ENCODE measurements at regions not wholly inside any gene's neighbourhood (a gene's known extent, or its start where the extent isn't known, plus 50 kb on each side); places are given as distances from the start of the nearest gene placed in this dataset.

GRCh38 chr6:87903323-87903722 is 144.3 kb upstream of the SPACA1 start:
- Histone ChIP-seq H3K27ac (ENCODE audit: control insufficient read depth, insufficient read depth, low read length) (no peak overlapping the region), H3K79me2 (ENCODE audit: control insufficient read depth, insufficient read depth, low read length) (no peaks in the 10 kb centered on the region), H3K36me3 (ENCODE audit: control insufficient read depth in 2 of 2, extremely low read depth in 1 of 2, insufficient read depth in 2 of 2, low read length in 2 of 2) (no peaks in the 10 kb centered on the region), H3K4me2 (ENCODE audit: control insufficient read depth, extremely low read depth, insufficient read depth, low read depth, low read length) (no peak overlapping the region), H3K27me3 (ENCODE audit: control insufficient read depth, extremely low read depth, insufficient read depth, low read length) (peaks cover 16% of the 10 kb centered on the region), H2AFZ (ENCODE audit: control insufficient read depth, low read length) (no peak overlapping the region), H3K4me1 (ENCODE audit: control insufficient read depth, extremely low read depth, insufficient read depth, low read length) (peaks cover 7% of the 10 kb centered on the region), H4K20me1 (ENCODE audit: control insufficient read depth, extremely low read depth, insufficient read depth, low read length) (no peaks in the 10 kb centered on the region), H3K4me3 (ENCODE audit: control insufficient read depth in 2 of 3, extremely low read depth in 1 of 3, insufficient read depth in 2 of 3, low read depth in 1 of 3, low read length in 3 of 3) (no peak overlapping the region), H3K9me1 (ENCODE audit: control insufficient read depth, extremely low read depth, insufficient read depth, low read length) (no peaks in the 10 kb centered on the region), H3K9me3 (ENCODE audit: control insufficient read depth, low read depth, low read length) (no peaks in the 10 kb centered on the region), H3K9ac (ENCODE audit: control insufficient read depth, extremely low read depth, insufficient read depth, low read length) (no peak overlapping the region)
- dilution Hi-C loops (cut with MboI; ENCODE audit: extremely low pct_ligation_motif_present, low sequenced_read_pairs): no loop called here
- TF ChIP-seq EZH2 (IDR thresholded peaks at IDR 0.05; ENCODE audit: low read length) (no peak), CTCF (optimal IDR thresholded peaks at IDR 0.05 in 1 of 3, IDR thresholded peaks at IDR 0.05 in 1 of 3, conservative IDR thresholded peaks at IDR 0.05 in 1 of 3; ENCODE audit: extremely low read depth in 1 of 3, insufficient read depth in 2 of 3, low read length in 3 of 3) (no peak)
- no peak for DNase-seq (ENCODE audit: low read depth, low spot score)
- no peak for FAIRE-seq

GRCh38 chr6:87902383-87902782 is 145.3 kb upstream of the SPACA1 start:
- Histone ChIP-seq H3K27ac (ENCODE audit: control insufficient read depth, insufficient read depth, low read length) (no peak overlapping the region), H3K4me1 (ENCODE audit: control insufficient read depth, extremely low read depth, insufficient read depth, low read length) (peaks cover 7% of the 10 kb centered on the region), H4K20me1 (ENCODE audit: control insufficient read depth, extremely low read depth, insufficient read depth, low read length) (no peaks in the 10 kb centered on the region), H3K79me2 (ENCODE audit: control insufficient read depth, insufficient read depth, low read length) (no peaks in the 10 kb centered on the region), H3K36me3 (ENCODE audit: control insufficient read depth in 2 of 2, extremely low read depth in 1 of 2, insufficient read depth in 2 of 2, low read length in 2 of 2) (no peaks in the 10 kb centered on the region), H3K9me1 (ENCODE audit: control insufficient read depth, extremely low read depth, insufficient read depth, low read length) (no peaks in the 10 kb centered on the region), H3K9me3 (ENCODE audit: control insufficient read depth, low read depth, low read length) (no peaks in the 10 kb centered on the region), H3K4me2 (ENCODE audit: control insufficient read depth, extremely low read depth, insufficient read depth, low read depth, low read length) (no peak overlapping the region), H2AFZ (ENCODE audit: control insufficient read depth, low read length) (no peak overlapping the region), H3K9ac (ENCODE audit: control insufficient read depth, extremely low read depth, insufficient read depth, low read length) (no peak overlapping the region), H3K27me3 (ENCODE audit: control insufficient read depth, extremely low read depth, insufficient read depth, low read length) (peaks cover 16% of the 10 kb centered on the region), H3K4me3 (ENCODE audit: control insufficient read depth in 2 of 3, extremely low read depth in 1 of 3, insufficient read depth in 2 of 3, low read depth in 1 of 3, low read length in 3 of 3) (no peak overlapping the region)
- no peak for DNase-seq (ENCODE audit: low read depth, low spot score)
- no peak for FAIRE-seq
- TF ChIP-seq EZH2 (IDR thresholded peaks at IDR 0.05; ENCODE audit: low read length) (no peak), CTCF (optimal IDR thresholded peaks at IDR 0.05 in 1 of 3, IDR thresholded peaks at IDR 0.05 in 1 of 3, conservative IDR thresholded peaks at IDR 0.05 in 1 of 3; ENCODE audit: extremely low read depth in 1 of 3, insufficient read depth in 2 of 3, low read length in 3 of 3) (no peak)
- dilution Hi-C loops (cut with MboI; ENCODE audit: extremely low pct_ligation_motif_present, low sequenced_read_pairs): no loop called here
